HCT116 (cell line): ENCODE measurements at regions not wholly inside any gene's neighbourhood (a gene's known extent, or its start where the extent isn't known, plus 50 kb on each side); places are given as distances from the start of the nearest gene placed in this dataset.

Experiments
- ATAC-seq: fragments of 200-7000 bp; cut with Tn5 transposase; 2 replicates; pipeline ENCODE4 v1.9.1; 2020; ENCODE audit warnings: mild to moderate bottlenecking, moderate library complexity
- BruUV-seq: library from RNA; stranded (reverse); fragments of 400-500 nt; replicated peaks from 2 replicates; lab custom pipeline; 2021; lab: Mats Ljungman, UMichigan
- CTCF ChIA-PET: fragments of 300-600 bp; sonication (Branson Sonifier 250); formaldehyde crosslinking; loops from one replicate; lab custom pipeline; 2021; ENCODE audit warnings: antibody characterized with exemption; lab: Charles Lee
- POLR2A ChIA-PET: fragments of 300-600, 350-600 bp; sonication (Branson Sonifier 250); formaldehyde crosslinking; loops from one replicate; lab custom pipeline; 2021; ENCODE audit warnings: antibody characterized with exemption; lab: Charles Lee
- RAD21 ChIA-PET, 2 experiments: fragments of 300-600 bp; sonication (Branson Sonifier 250); formaldehyde crosslinking; loops; one replicate each; lab custom pipeline; 2023; ENCODE audit warnings: low total read pairs in 2 of 2; ENCODE audit not compliant: uncharacterized antibody in 2 of 2, unreplicated experiment in 2 of 2, low non-redundant PET in 1 of 2; lab: Charles Lee
- DNase-seq: peaks from one replicate; pipeline ENCODE4 v3.0.0-alpha.2; 2010; ENCODE audit warnings: low read depth, low spot score
- H2AFZ ChIP-seq: fragments of 200-600 bp; shearing (Covaris generic), sonication (generic); 2 replicates; pipeline ENCODE4 v1.6.1; 2017; ENCODE audit warnings: low read depth, mixed run types, mixed read lengths, antibody characterized with exemption, low read length; ENCODE audit not compliant: poor library complexity, severe bottlenecking
- H3K27ac ChIP-seq: 2 replicates; pipeline ENCODE4 v1.5.1; 2012; ENCODE audit warnings: low read depth, low read length
- H3K27me3 ChIP-seq: fragments of 200-600 bp; sonication (generic); 2 replicates; pipeline ENCODE4 v1.6.1; 2016; ENCODE audit warnings: mixed run types, low read length, mixed read lengths; ENCODE audit not compliant: insufficient read depth
- H3K36me3 ChIP-seq, 2 experiments: fragments of 200-500 bp in 1 of 2; fragments of 200-600 bp in 1 of 2; sonication (Bioruptor generic) in 1 of 2; sonication (generic) in 1 of 2; 2 replicates each; pipeline versions ENCODE4 v1.5.1 to v1.6.1; 2014 to 2016; ENCODE audit warnings: low read length in 2 of 2, inconsistent platforms in 1 of 2, mixed read lengths in 1 of 2, mixed run types in 1 of 2; ENCODE audit not compliant: insufficient read depth in 2 of 2, control insufficient read depth in 1 of 2
- H3K4me1 ChIP-seq, 2 experiments: fragments of 200-600 bp in 1 of 2; sonication (generic) in 1 of 2; 2 replicates each; pipeline versions ENCODE4 v1.5.1 to v1.6.1; 2012 to 2017; ENCODE audit warnings: low read length in 2 of 2, inconsistent platforms in 1 of 2, mild to moderate bottlenecking in 1 of 2, mixed read lengths in 1 of 2, mixed run types in 1 of 2, moderate library complexity in 1 of 2; ENCODE audit not compliant: insufficient read depth in 2 of 2, control insufficient read depth in 1 of 2
- H3K4me2 ChIP-seq: fragments of 200-600 bp; sonication (generic); 2 replicates; pipeline ENCODE4 v1.6.1; 2017; ENCODE audit warnings: mixed run types, low read length, mixed read lengths
- H3K4me3 ChIP-seq, 2 experiments: fragments of 200-600 bp in 1 of 2; sonication (generic) in 1 of 2; replicated peaks in 1 of 2; 2 replicates each; pipeline ENCODE4 v1.5.1; 2011 to 2016; ENCODE audit warnings: low read length in 2 of 2, control low read depth in 1 of 2, low read depth in 1 of 2, mild to moderate bottlenecking in 1 of 2, mixed read lengths in 1 of 2, mixed run types in 1 of 2
- H3K79me2 ChIP-seq: fragments of 200-600 bp; sonication (generic); 2 replicates; pipeline ENCODE4 v1.6.1; 2017; ENCODE audit warnings: mild to moderate bottlenecking, mixed run types, low read length, moderate library complexity, mixed read lengths; ENCODE audit not compliant: insufficient read depth
- H3K9ac ChIP-seq: fragments of 200-600 bp; sonication (generic); 2 replicates; pipeline ENCODE4 v1.6.1; 2016; ENCODE audit warnings: low read length, mixed read lengths
- H3K9me2 ChIP-seq: fragments of 200-600 bp; sonication (generic), shearing (Covaris generic); 2 replicates; pipeline ENCODE4 v1.6.1; 2017; ENCODE audit warnings: mixed run types, mild to moderate bottlenecking, moderate library complexity; ENCODE audit not compliant: insufficient read depth
- H3K9me3 ChIP-seq, 2 experiments: fragments of 200-500 bp in 1 of 2; fragments of 200-600 bp in 1 of 2; sonication (Bioruptor generic) in 1 of 2; sonication (generic) in 1 of 2; 2 replicates each; pipeline ENCODE4 v1.6.1; 2014 to 2017; ENCODE audit warnings: low read length in 2 of 2, mixed read lengths in 2 of 2, inconsistent platforms in 1 of 2, low read depth in 1 of 2, mild to moderate bottlenecking in 1 of 2, mixed run types in 1 of 2, moderate library complexity in 1 of 2; ENCODE audit not compliant: control insufficient read depth in 1 of 2, insufficient read depth in 1 of 2
- H4K20me1 ChIP-seq: fragments of 200-600 bp; sonication (generic), shearing (Covaris generic); 2 replicates; pipeline ENCODE4 v1.6.1; 2017; ENCODE audit warnings: mixed run types, mild to moderate bottlenecking, moderate library complexity; ENCODE audit not compliant: insufficient read depth
- EZH2 ChIP-seq: fragments of 200-600 bp; sonication (generic); IDR thresholded peaks from 2 replicates; pipeline ENCODE4 v1.6.1; 2017; ENCODE audit warnings: antibody characterized with exemption, mixed run types
- POLR2AphosphoS5 ChIP-seq: IDR thresholded peaks from 2 replicates; pipeline ENCODE4 v1.6.1; 2011; ENCODE audit warnings: mild to moderate bottlenecking, low read depth, low read length, moderate library complexity
- SIN3A ChIP-seq: IDR thresholded peaks from 2 replicates; pipeline ENCODE4 v1.6.1; 2012; ENCODE audit warnings: low read depth
- TCF7L2 ChIP-seq: IDR thresholded peaks from 2 replicates; pipeline ENCODE4 v1.7.0; 2011; ENCODE audit warnings: borderline replicate concordance, inconsistent platforms; ENCODE audit not compliant: insufficient read depth, insufficient read length; ENCODE audit errors: extremely low read depth
- intact Hi-C: fragments of 100-400 bp; cut with micrococcal nuclease; formaldehyde crosslinking; loops from 2 replicates; pipeline ENCODE4 v1.10.0; 2022
- TF ChIP-seq, protein P1 (sequence below): IDR thresholded peaks from 2 replicates; pipeline ENCODE4 v1.6.1; 2012
- TF ChIP-seq, protein P2 (sequence below): IDR thresholded peaks from 2 replicates; pipeline ENCODE4 v1.6.1; 2011; ENCODE audit warnings: mild to moderate bottlenecking, low read length, moderate library complexity; ENCODE audit not compliant: insufficient replicate concordance; ENCODE audit errors: extremely low read depth

DNA sequence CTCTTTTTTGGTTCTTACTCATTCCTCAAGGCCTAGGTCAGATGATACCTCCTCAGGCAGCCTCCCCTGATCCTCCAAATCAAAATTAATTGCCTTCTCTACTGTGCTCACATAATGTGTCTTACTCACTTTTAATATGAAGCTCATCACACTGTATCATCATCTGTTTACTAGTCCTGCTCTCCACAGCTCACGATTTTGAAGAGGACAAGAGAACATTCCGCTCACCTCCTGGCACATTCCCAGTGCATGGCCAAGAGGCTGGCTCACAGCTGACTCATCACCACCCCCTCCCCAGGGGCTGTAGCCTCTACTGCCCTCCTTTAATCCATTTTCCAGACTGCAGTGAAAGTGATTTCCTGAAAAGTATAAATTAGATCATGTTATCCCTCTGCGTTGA, 133.1 kb downstream of the ALDH8A1 start:
- no peaks in the 10 kb centered on the region for H3K36me3 ChIP-seq
- H3K27me3 ChIP-seq: no peaks in the 10 kb centered on the region
- intact Hi-C loops: no loop called here
- H3K9ac ChIP-seq: no peak overlapping the region
- H3K9me2 ChIP-seq: no peaks in the 10 kb centered on the region
- H3K4me1 ChIP-seq: peaks cover 0 to 5% of the 10 kb centered on the region in 2 experiments; a peak in 1 of 4 replicates
- ChIA-PET RAD21 (no interaction called here), CTCF (no interaction called here), POLR2A (no interaction called here)
- no TSS peak for BruUV-seq
- ATAC-seq: no peak
- H3K9me3 ChIP-seq: no peaks in the 10 kb centered on the region
- TF ChIP-seq SIN3A: no peak
- TF ChIP-seq EZH2: no peak
- TF ChIP-seq POLR2AphosphoS5: no peak
- no peak for TF ChIP-seq TCF7L2
- TF ChIP-seq, protein P1, sequence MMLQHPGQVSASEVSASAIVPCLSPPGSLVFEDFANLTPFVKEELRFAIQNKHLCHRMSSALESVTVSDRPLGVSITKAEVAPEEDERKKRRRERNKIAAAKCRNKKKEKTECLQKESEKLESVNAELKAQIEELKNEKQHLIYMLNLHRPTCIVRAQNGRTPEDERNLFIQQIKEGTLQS: no peak
- no peak overlapping the region for H3K4me3 ChIP-seq
- H4K20me1 ChIP-seq: no peaks in the 10 kb centered on the region
- no peak overlapping the region for H3K27ac ChIP-seq
- H3K79me2 ChIP-seq: no peaks in the 10 kb centered on the region
- no peak overlapping the region for H2AFZ ChIP-seq
- H3K4me2 ChIP-seq: no peak overlapping the region
- no peak for DNase-seq

DNA sequence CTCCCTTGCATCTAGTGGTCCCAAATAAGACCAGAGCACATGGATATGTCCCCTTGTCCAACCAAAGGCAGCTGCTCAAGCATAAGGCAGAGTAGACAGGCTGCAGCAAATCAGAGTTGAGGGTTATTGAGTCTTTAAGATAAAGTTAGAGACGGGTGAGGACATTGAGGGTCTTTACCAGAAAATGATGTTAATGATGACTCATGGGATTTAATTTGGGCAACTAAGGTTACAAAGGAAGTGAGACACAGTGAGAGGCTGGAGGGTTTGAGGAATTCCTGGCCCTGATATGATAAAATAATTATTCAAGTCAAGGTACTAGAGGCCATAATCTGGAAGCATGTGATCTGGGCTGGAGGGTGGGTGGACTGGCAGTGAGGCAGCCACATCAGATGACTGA, 133.6 kb downstream of the ALDH8A1 start:
- ChIA-PET POLR2A (no interaction called here), RAD21 (no interaction called here), CTCF (no interaction called here)
- Histone ChIP-seq H3K36me3 (no peaks in the 10 kb centered on the region), H3K27me3 (no peaks in the 10 kb centered on the region), H3K4me2 (no peak overlapping the region), H3K9ac (no peak overlapping the region), H2AFZ (no peak overlapping the region), H3K27ac (no peak overlapping the region), H3K9me2 (no peaks in the 10 kb centered on the region), H3K4me3 (no peak overlapping the region), H3K9me3 (no peaks in the 10 kb centered on the region), H3K4me1 (peaks cover 0 to 5% of the 10 kb centered on the region in 2 experiments; a peak in 1 of 4 replicates), H4K20me1 (no peaks in the 10 kb centered on the region), H3K79me2 (no peaks in the 10 kb centered on the region)
- BruUV-seq: no TSS peak
- no peak for DNase-seq
- intact Hi-C loops: no loop called here
- TF ChIP-seq, protein P2, sequence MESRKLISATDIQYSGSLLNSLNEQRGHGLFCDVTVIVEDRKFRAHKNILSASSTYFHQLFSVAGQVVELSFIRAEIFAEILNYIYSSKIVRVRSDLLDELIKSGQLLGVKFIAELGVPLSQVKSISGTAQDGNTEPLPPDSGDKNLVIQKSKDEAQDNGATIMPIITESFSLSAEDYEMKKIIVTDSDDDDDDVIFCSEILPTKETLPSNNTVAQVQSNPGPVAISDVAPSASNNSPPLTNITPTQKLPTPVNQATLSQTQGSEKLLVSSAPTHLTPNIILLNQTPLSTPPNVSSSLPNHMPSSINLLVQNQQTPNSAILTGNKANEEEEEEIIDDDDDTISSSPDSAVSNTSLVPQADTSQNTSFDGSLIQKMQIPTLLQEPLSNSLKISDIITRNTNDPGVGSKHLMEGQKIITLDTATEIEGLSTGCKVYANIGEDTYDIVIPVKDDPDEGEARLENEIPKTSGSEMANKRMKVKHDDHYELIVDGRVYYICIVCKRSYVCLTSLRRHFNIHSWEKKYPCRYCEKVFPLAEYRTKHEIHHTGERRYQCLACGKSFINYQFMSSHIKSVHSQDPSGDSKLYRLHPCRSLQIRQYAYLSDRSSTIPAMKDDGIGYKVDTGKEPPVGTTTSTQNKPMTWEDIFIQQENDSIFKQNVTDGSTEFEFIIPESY: no peak
- ATAC-seq: no peak
